ENCODE measurements at regions not wholly inside any gene's neighbourhood (a gene's known extent, or its start where the extent isn't known, plus 50 kb on each side); places are given as distances from the start of the nearest gene placed in this dataset.
A peak's percentile ranks its signal among the peaks of the same experiment; 100 is the strongest.
"Not testable (repeated sequence)": the region's sequence is repeated elsewhere in the genome, so short reads cannot be mapped to it uniquely, and the experiment has no call there.

- Histone ChIP-seq H3K27me3 (ENCODE audit: insufficient read depth, low read length) (no peaks in the 10 kb centered on the region), H3K9me3 (ENCODE audit: insufficient read depth, low read depth, low read length) (0 out of 2 replicates have a peak, but pooled peaks cover 3% of the 10 kb centered on the region), H3K4me1 (ENCODE audit: insufficient read depth, low read length) (no peaks in the 10 kb centered on the region), H3K4me3 (ENCODE audit: low read length) (no peak overlapping the region), H3K36me3 (ENCODE audit: insufficient read depth, low read length) (no peaks in the 10 kb centered on the region), H3K27ac (ENCODE audit: low read depth, low read length) (no peak overlapping the region), H3K9ac (ENCODE audit: low read depth, low read length) (no peak overlapping the region)
- WGBS = 89% methylated on average over 3 of the region's 4 CpGs
These were observed 74.2 kb downstream of the APOBEC1 start for GRCh38 chr12:7591531-7591930.

- H3K9me3 ChIP-seq (ENCODE audit: insufficient read depth, low read depth, low read length); H3K27me3 ChIP-seq (ENCODE audit: insufficient read depth, low read length); H3K4me1 ChIP-seq (ENCODE audit: insufficient read depth, low read length); H3K4me3 ChIP-seq (ENCODE audit: low read length); H3K36me3 ChIP-seq (ENCODE audit: insufficient read depth, low read length); H3K9ac ChIP-seq (ENCODE audit: low read depth, low read length); H3K27ac ChIP-seq (ENCODE audit: low read depth, low read length): not testable (repeated sequence)
- WGBS = 94% methylated on average over 26 of the region's 27 CpGs
These were observed 75.6 kb downstream of the APOBEC1 start for GRCh38 chr12:7590085-7590484.

GRCh38 chr12:7588742-7589329, 76.9 kb downstream of the APOBEC1 start:
- H3K27ac ChIP-seq (ENCODE audit: low read depth, low read length); H3K27me3 ChIP-seq (ENCODE audit: insufficient read depth, low read length); H3K36me3 ChIP-seq (ENCODE audit: insufficient read depth, low read length); H3K4me3 ChIP-seq (ENCODE audit: low read length); H3K9ac ChIP-seq (ENCODE audit: low read depth, low read length); H3K9me3 ChIP-seq (ENCODE audit: insufficient read depth, low read depth, low read length); H3K4me1 ChIP-seq (ENCODE audit: insufficient read depth, low read length): not testable (repeated sequence)
- WGBS = 89% methylated on average over 2 of the region's 4 CpGs

- not testable (repeated sequence) for H3K27me3 ChIP-seq (ENCODE audit: insufficient read depth, low read length); H3K27ac ChIP-seq (ENCODE audit: low read depth, low read length); H3K36me3 ChIP-seq (ENCODE audit: insufficient read depth, low read length); H3K9me3 ChIP-seq (ENCODE audit: insufficient read depth, low read depth, low read length); H3K9ac ChIP-seq (ENCODE audit: low read depth, low read length); H3K4me1 ChIP-seq (ENCODE audit: insufficient read depth, low read length); H3K4me3 ChIP-seq (ENCODE audit: low read length)
- WGBS = 98% methylated on average over 1 of the region's 1 CpG
These were observed 80.6 kb upstream of the CD163 start for GRCh38 chr12:7584137-7584536.

GRCh38 chr12:7583471-7583870, 79.9 kb upstream of the CD163 start:
- Histone ChIP-seq H3K9me3 (ENCODE audit: insufficient read depth, low read depth, low read length) (no peaks in the 10 kb centered on the region; the same call in 1 of the 2 replicates), H3K4me3 (ENCODE audit: low read length) (no peak overlapping the region), H3K36me3 (ENCODE audit: insufficient read depth, low read length) (no peaks in the 10 kb centered on the region), H3K4me1 (ENCODE audit: insufficient read depth, low read length) (no peaks in the 10 kb centered on the region), H3K27ac (ENCODE audit: low read depth, low read length) (no peak overlapping the region), H3K27me3 (ENCODE audit: insufficient read depth, low read length) (no peaks in the 10 kb centered on the region), H3K9ac (ENCODE audit: low read depth, low read length) (no peak overlapping the region)
- WGBS = 87% methylated on average over 6 of the region's 6 CpGs

GRCh38 chr12:7582796-7583195, 79.2 kb upstream of the CD163 start:
- no peaks in the 10 kb centered on the region; the same call in 1 of the 2 replicates for H3K9me3 ChIP-seq (ENCODE audit: insufficient read depth, low read depth, low read length)
- 86% methylated on average over 2 of the region's 2 CpGs for whole genome bisulfite sequencing
- H3K36me3 ChIP-seq (ENCODE audit: insufficient read depth, low read length) = no peaks in the 10 kb centered on the region
- H3K4me1 ChIP-seq (ENCODE audit: insufficient read depth, low read length) = no peaks in the 10 kb centered on the region
- H3K27me3 ChIP-seq (ENCODE audit: insufficient read depth, low read length) = no peaks in the 10 kb centered on the region
- no peak overlapping the region for H3K4me3 ChIP-seq (ENCODE audit: low read length)
- no peak overlapping the region for H3K9ac ChIP-seq (ENCODE audit: low read depth, low read length)
- no peak overlapping the region for H3K27ac ChIP-seq (ENCODE audit: low read depth, low read length)

- H3K4me3 ChIP-seq (ENCODE audit: low read length) = no peak overlapping the region
- H3K27ac ChIP-seq (ENCODE audit: low read depth, low read length) = no peak overlapping the region
- no peaks in the 10 kb centered on the region; the same call in 1 of the 2 replicates for H3K9me3 ChIP-seq (ENCODE audit: insufficient read depth, low read depth, low read length)
- no peaks in the 10 kb centered on the region for H3K36me3 ChIP-seq (ENCODE audit: insufficient read depth, low read length)
- no peaks in the 10 kb centered on the region for H3K27me3 ChIP-seq (ENCODE audit: insufficient read depth, low read length)
- no peak overlapping the region for H3K9ac ChIP-seq (ENCODE audit: low read depth, low read length)
- no peaks in the 10 kb centered on the region for H3K4me1 ChIP-seq (ENCODE audit: insufficient read depth, low read length)
These were observed 78.0 kb upstream of the CD163 start for GRCh38 chr12:7581625-7582024.

GRCh38 chr12:7581046-7581445, 77.5 kb upstream of the CD163 start:
- no peak overlapping the region for H3K27ac ChIP-seq (ENCODE audit: low read depth, low read length)
- H3K36me3 ChIP-seq (ENCODE audit: insufficient read depth, low read length) = no peaks in the 10 kb centered on the region
- no peaks in the 10 kb centered on the region; the same call in 1 of the 2 replicates for H3K9me3 ChIP-seq (ENCODE audit: insufficient read depth, low read depth, low read length)
- 46% methylated on average over 2 of the region's 2 CpGs for WGBS
- no peak overlapping the region for H3K4me3 ChIP-seq (ENCODE audit: low read length)
- no peaks in the 10 kb centered on the region for H3K27me3 ChIP-seq (ENCODE audit: insufficient read depth, low read length)
- no peaks in the 10 kb centered on the region for H3K4me1 ChIP-seq (ENCODE audit: insufficient read depth, low read length)
- H3K9ac ChIP-seq (ENCODE audit: low read depth, low read length) = no peak overlapping the region

- no peaks in the 10 kb centered on the region for H3K9me3 ChIP-seq (ENCODE audit: insufficient read depth, low read depth, low read length)
- H3K27ac ChIP-seq (ENCODE audit: low read depth, low read length) = no peak overlapping the region
- WGBS = 67% methylated on average over 1 of the region's 1 CpG
- no peaks in the 10 kb centered on the region for H3K36me3 ChIP-seq (ENCODE audit: insufficient read depth, low read length)
- H3K4me3 ChIP-seq (ENCODE audit: low read length) = no peak overlapping the region
- no peaks in the 10 kb centered on the region for H3K4me1 ChIP-seq (ENCODE audit: insufficient read depth, low read length)
- H3K27me3 ChIP-seq (ENCODE audit: insufficient read depth, low read length) = no peaks in the 10 kb centered on the region
- no peak overlapping the region for H3K9ac ChIP-seq (ENCODE audit: low read depth, low read length)
These were observed 67.7 kb upstream of the CD163 start for GRCh38 chr12:7571257-7571656.

GRCh38 chr12:7557227-7557626, 53.6 kb upstream of the CD163 start:
- H3K36me3 ChIP-seq (ENCODE audit: insufficient read depth, low read length) = no peaks in the 10 kb centered on the region
- no peak overlapping the region for H3K27ac ChIP-seq (ENCODE audit: low read depth, low read length)
- H3K4me1 ChIP-seq (ENCODE audit: insufficient read depth, low read length) = peaks cover 8% of the 10 kb centered on the region
- 88% methylated on average over 2 of the region's 3 CpGs for WGBS
- H3K4me3 ChIP-seq (ENCODE audit: low read length) = no peak overlapping the region
- no peak overlapping the region for H3K9ac ChIP-seq (ENCODE audit: low read depth, low read length)
- H3K27me3 ChIP-seq (ENCODE audit: insufficient read depth, low read length) = no peaks in the 10 kb centered on the region
- no peaks in the 10 kb centered on the region for H3K9me3 ChIP-seq (ENCODE audit: insufficient read depth, low read depth, low read length)

GRCh38 chr12:7555752-7556151, 52.2 kb upstream of the CD163 start:
- no peaks in the 10 kb centered on the region for H3K36me3 ChIP-seq (ENCODE audit: insufficient read depth, low read length)
- no peak overlapping the region for H3K27ac ChIP-seq (ENCODE audit: low read depth, low read length)
- no peaks in the 10 kb centered on the region for H3K9me3 ChIP-seq (ENCODE audit: insufficient read depth, low read depth, low read length)
- peak overlapping the region; percentile 14; the same call in 1 of the 2 replicates for H3K4me3 ChIP-seq (ENCODE audit: low read length)
- peak overlapping the region; percentile 21 for H3K9ac ChIP-seq (ENCODE audit: low read depth, low read length)
- WGBS = 66% methylated on average over 3 of the region's 3 CpGs
- H3K27me3 ChIP-seq (ENCODE audit: insufficient read depth, low read length) = no peaks in the 10 kb centered on the region
- H3K4me1 ChIP-seq (ENCODE audit: insufficient read depth, low read length) = peaks cover 8% of the 10 kb centered on the region

GRCh38 chr12:7554831-7555230, 51.3 kb upstream of the CD163 start:
- not testable (repeated sequence) for H3K4me1 ChIP-seq (ENCODE audit: insufficient read depth, low read length); H3K9me3 ChIP-seq (ENCODE audit: insufficient read depth, low read depth, low read length); H3K9ac ChIP-seq (ENCODE audit: low read depth, low read length); H3K36me3 ChIP-seq (ENCODE audit: insufficient read depth, low read length); H3K27me3 ChIP-seq (ENCODE audit: insufficient read depth, low read length); H3K27ac ChIP-seq (ENCODE audit: low read depth, low read length); H3K4me3 ChIP-seq (ENCODE audit: low read length)
- 97% methylated on average over 3 of the region's 6 CpGs for WGBS

All from HUES64 (cell line).